Chondrocyte (in vitro differentiated cells): ENCODE measurements at regions not wholly inside any gene's neighbourhood (a gene's known extent, or its start where the extent isn't known, plus 50 kb on each side); places are given as distances from the start of the nearest gene placed in this dataset.

Experiments
- DNase-seq: peaks from one replicate; pipeline ENCODE4 v3.0.0; 2021; ENCODE audit warnings: mixed read lengths, low spot score
- H3K27ac Mint-ChIP-seq: one replicate; pipeline ENCODE4 v1.8.0; 2021; ENCODE audit warnings: mild to moderate bottlenecking, moderate library complexity, mixed read lengths; ENCODE audit not compliant: unreplicated experiment
- H3K27me3 Mint-ChIP-seq: 2 replicates; pipeline ENCODE4 v1.8.0; 2021; ENCODE audit warnings: low read depth, mixed read lengths
- H3K36me3 Mint-ChIP-seq: 2 replicates; pipeline ENCODE4 v1.8.0; 2021; ENCODE audit warnings: low read depth, mixed read lengths
- H3K4me1 Mint-ChIP-seq: 2 replicates; pipeline ENCODE4 v1.8.0; 2021; ENCODE audit warnings: low read depth, mild to moderate bottlenecking, mixed read lengths
- H3K4me3 Mint-ChIP-seq: one replicate; pipeline ENCODE4 v1.8.0; 2021; ENCODE audit warnings: mild to moderate bottlenecking, moderate library complexity, mixed read lengths; ENCODE audit not compliant: unreplicated experiment
- H3K9me3 Mint-ChIP-seq: 2 replicates; pipeline ENCODE4 v1.8.0; 2021; ENCODE audit warnings: low read depth, mixed read lengths
- TF ChIP-seq, protein P1 (sequence below): fragments of 200-600 bp; sonication (generic); IDR thresholded peaks from 2 replicates; pipeline ENCODE4 v1.5.0; 2021; ENCODE audit warnings: antibody characterized with exemption, mild to moderate bottlenecking, moderate library complexity

DNA sequence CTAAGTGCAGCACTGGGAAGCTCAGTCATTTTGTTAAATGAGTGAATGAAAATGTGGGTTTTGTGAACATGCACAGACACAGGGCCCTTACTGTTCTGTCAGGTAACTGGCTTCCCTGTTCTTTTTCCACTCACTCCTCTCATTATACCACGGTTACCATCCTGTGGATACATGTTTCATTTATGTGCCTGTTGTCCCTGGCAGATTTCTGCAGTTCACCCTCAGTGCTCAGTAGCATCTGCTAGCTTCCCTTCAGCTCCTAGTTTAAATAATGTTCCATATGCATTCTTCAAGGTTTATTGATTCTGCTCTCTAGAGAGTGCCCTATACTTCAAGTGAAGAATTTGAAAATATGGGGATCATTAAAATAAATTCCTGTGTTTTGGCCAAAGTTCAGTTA is 1634.3 kb upstream of the ADGRL3 start:
- H3K4me3 Mint-ChIP-seq: no peak overlapping the region
- no peak for DNase-seq
- no peaks in the 10 kb centered on the region for H3K4me1 Mint-ChIP-seq
- H3K36me3 Mint-ChIP-seq: no peaks in the 10 kb centered on the region
- H3K27me3 Mint-ChIP-seq: peaks cover 16% of the 10 kb centered on the region
- H3K9me3 Mint-ChIP-seq: no peaks in the 10 kb centered on the region
- TF ChIP-seq, protein P1, sequence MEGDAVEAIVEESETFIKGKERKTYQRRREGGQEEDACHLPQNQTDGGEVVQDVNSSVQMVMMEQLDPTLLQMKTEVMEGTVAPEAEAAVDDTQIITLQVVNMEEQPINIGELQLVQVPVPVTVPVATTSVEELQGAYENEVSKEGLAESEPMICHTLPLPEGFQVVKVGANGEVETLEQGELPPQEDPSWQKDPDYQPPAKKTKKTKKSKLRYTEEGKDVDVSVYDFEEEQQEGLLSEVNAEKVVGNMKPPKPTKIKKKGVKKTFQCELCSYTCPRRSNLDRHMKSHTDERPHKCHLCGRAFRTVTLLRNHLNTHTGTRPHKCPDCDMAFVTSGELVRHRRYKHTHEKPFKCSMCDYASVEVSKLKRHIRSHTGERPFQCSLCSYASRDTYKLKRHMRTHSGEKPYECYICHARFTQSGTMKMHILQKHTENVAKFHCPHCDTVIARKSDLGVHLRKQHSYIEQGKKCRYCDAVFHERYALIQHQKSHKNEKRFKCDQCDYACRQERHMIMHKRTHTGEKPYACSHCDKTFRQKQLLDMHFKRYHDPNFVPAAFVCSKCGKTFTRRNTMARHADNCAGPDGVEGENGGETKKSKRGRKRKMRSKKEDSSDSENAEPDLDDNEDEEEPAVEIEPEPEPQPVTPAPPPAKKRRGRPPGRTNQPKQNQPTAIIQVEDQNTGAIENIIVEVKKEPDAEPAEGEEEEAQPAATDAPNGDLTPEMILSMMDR: no peak
- no peak overlapping the region for H3K27ac Mint-ChIP-seq

DNA sequence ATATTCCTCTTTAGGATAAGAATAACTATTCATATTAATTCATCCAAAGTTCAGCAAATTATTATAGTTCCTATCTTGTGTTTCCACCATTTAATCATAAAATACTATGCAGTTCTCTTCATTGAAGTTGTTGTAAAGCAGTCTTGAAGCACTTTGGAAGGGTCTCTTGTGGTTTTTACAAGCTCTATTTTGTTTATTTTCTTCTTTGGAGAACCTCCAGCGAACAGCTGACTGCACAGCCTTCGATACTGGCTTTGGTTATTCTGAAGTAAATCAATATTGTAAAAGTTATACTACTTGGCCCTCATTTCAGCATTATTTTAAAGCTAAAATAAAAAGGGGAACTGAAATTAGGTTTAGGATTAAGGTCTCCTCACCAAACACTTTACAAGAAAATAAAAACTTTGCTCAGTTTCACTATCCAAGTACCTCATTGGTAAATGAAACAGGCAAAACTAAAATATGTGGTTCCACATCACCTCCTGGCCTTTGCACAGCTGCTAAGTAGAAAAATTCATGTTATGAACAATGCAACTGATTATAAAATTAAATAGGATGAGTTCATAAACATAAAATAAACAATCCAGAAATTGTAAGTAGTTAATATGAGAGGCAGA is 1629.2 kb upstream of the ADGRL3 start:
- TF ChIP-seq, protein P1: no peak
- no peak overlapping the region for H3K4me3 Mint-ChIP-seq
- no peaks in the 10 kb centered on the region for H3K9me3 Mint-ChIP-seq
- peaks cover 20% of the 10 kb centered on the region for H3K27me3 Mint-ChIP-seq
- H3K36me3 Mint-ChIP-seq: no peaks in the 10 kb centered on the region
- no peak overlapping the region for H3K27ac Mint-ChIP-seq
- no peak for DNase-seq
- H3K4me1 Mint-ChIP-seq: no peaks in the 10 kb centered on the region

DNA sequence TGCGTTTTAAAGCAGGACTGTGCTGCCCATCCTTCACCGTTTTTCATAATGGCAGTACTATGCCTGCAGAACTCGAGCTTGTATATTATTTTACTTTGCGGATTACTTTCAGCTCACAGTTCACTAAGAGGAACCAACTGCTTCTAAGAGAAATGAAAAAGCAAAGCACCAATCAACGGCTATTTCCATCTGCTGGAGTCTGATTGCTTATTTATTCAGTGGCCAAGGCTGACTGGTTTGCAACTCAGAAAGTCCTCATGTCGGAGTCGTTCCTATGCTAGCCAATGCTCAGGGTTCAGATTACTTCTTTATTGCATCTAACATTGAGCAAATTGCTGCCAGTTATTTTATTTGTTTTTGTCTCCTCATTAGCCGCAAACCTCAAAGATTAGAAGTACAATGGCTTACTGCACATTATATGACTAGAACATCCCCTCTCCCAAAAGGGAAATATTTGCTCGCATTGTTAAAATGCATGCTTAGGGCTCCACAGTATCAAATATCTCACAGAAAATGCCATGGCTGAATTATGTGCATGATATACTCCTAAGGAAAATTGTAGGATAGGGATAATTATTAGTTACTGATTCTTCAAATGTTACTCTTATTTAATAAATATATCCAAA is 1628.2 kb upstream of the ADGRL3 start:
- H3K27ac Mint-ChIP-seq: no peak overlapping the region
- H3K9me3 Mint-ChIP-seq: no peaks in the 10 kb centered on the region
- no peaks in the 10 kb centered on the region for H3K4me1 Mint-ChIP-seq
- no peak for DNase-seq
- peaks cover 17% of the 10 kb centered on the region for H3K27me3 Mint-ChIP-seq
- no peak overlapping the region for H3K4me3 Mint-ChIP-seq
- H3K36me3 Mint-ChIP-seq: no peaks in the 10 kb centered on the region
- TF ChIP-seq, protein P1: no peak

DNA sequence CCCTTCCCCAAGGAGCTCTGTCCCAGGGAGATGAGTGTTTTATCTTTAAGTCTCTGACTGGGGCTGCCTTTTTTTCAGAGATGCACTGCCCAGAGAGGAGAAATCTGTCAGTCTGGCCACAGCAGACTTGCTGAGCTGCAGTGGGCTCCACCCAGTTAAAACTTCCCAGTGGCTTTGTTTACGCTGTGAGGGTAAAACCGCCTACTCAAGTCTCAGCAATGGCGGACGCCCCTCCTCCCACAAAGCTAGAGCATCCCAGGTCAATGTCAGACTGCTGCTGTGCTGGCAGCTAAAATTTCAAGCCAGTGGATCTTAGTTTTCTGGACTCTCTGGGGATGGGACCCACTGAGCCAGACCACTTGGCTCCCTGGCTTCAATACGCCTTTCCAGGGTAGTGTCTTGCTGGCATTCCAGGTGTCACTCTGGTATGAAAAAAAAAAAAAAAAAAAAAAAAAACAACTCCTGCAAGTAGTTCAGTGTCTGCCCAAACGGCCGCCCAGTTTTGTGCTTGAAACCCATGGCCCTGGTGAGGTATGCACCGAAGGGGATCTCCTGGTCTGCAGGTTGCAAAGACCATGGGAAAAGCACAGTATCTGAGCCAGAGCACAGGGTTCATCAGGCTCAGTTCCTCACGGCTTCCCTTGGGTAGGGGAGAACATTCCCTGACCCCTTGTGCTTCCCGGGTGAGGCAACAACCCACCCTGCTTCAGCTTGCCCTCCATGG is 1616.1 kb upstream of the ADGRL3 start:
- Mint-ChIP-seq H3K4me1 (no peaks in the 10 kb centered on the region), H3K36me3 (no peaks in the 10 kb centered on the region), H3K9me3 (peaks cover 12% of the 10 kb centered on the region), H3K27me3 (peaks cover 3% of the 10 kb centered on the region), H3K4me3 (no peak overlapping the region), H3K27ac (no peak overlapping the region)
- TF ChIP-seq, protein P1: no peak
- DNase-seq: no peak

DNA sequence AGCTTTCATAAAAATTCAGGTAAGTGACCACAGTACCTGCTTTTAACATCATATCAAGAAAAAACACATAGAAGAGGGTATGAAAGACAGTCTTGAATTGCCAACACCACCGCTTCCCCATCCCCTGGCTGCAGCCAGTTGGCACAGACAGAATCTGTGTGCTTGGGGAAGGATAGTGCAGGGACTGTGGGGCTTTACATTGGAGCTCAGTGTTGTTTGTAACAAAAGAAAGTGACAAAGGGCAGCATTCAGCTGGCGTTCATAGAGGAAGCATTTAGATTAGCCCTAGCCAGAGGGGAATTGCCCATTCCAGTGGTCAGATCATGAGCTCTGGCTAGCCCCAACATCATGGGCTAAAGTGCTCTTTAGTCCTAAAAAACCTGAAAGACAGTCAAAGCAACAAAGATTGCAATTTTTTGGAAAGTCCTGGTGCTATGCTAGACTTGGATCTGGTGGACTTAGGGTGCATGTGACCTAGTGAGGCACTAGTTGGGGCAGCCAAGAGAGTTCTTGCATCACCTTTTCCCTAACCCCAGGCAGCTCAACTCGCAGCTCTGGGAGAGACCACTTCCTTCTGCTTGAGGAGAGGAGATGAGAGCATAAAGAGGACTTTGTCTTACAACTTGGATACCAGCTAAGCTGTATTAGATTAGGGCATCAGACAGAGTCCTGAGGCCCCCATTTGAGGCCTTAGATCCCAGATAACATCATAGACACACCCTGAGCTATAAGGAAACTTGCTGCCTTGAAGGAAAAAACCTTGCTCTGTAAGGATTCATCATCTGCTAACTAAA is 1602.4 kb upstream of the ADGRL3 start:
- Mint-ChIP-seq H3K9me3 (no peaks in the 10 kb centered on the region), H3K4me1 (no peaks in the 10 kb centered on the region), H3K27ac (no peak overlapping the region), H3K4me3 (no peak overlapping the region), H3K36me3 (no peaks in the 10 kb centered on the region), H3K27me3 (peaks cover 6% of the 10 kb centered on the region)
- no peak for DNase-seq
- TF ChIP-seq, protein P1: no peak
